A673 (cell line): ENCODE measurements at regions not wholly inside any gene's neighbourhood (a gene's known extent, or its start where the extent isn't known, plus 50 kb on each side); places are given as distances from the start of the nearest gene placed in this dataset.

Experiments used
- BruUV-seq: library from RNA; stranded (reverse); fragments of 400-500 nt; replicated peaks from 2 replicates; lab custom pipeline; 2021; lab: Mats Ljungman, UMichigan
- CTCF ChIA-PET: fragments of 300-600 bp; sonication (Branson Sonifier 250); formaldehyde crosslinking; loops from one replicate; lab custom pipeline; 2022; ENCODE audit warnings: antibody characterized with exemption; lab: Charles Lee
- POLR2A ChIA-PET: fragments of 300-600 bp; sonication (Branson Sonifier 250); formaldehyde crosslinking; loops from one replicate; lab custom pipeline; 2022; ENCODE audit warnings: antibody characterized with exemption; ENCODE audit not compliant: low non-redundant PET; lab: Charles Lee
- DNase-seq: peaks from one replicate; pipeline ENCODE4 v3.0.0-alpha.2; 2015; ENCODE audit warnings: low spot score
- H3K27ac ChIP-seq: fragments of 200-600 bp; sonication (generic); 2 replicates; pipeline ENCODE4 v1.5.1; 2016; ENCODE audit warnings: mixed run types, low read depth, mild to moderate bottlenecking, mixed read lengths, antibody characterized with exemption, low read length; ENCODE audit not compliant: poor library complexity, severe bottlenecking
- H3K27me3 ChIP-seq: fragments of 200-600 bp; sonication (generic); replicated peaks from 2 replicates; pipeline ENCODE4 v1.6.1; 2017; ENCODE audit warnings: mixed run types, low read depth, mild to moderate bottlenecking, mixed read lengths, antibody characterized with exemption, low read length; ENCODE audit not compliant: insufficient read depth, poor library complexity
- H3K36me3 ChIP-seq: fragments of 200-600 bp; sonication (generic); 2 replicates; pipeline ENCODE4 v1.6.1; 2016; ENCODE audit warnings: mixed run types, mild to moderate bottlenecking, mixed read lengths, antibody characterized with exemption, low read length; ENCODE audit not compliant: insufficient read depth, poor library complexity, severe bottlenecking
- H3K4me1 ChIP-seq: fragments of 200-600 bp; sonication (generic); 2 replicates; pipeline ENCODE4 v1.6.1; 2017; ENCODE audit warnings: mixed run types, mild to moderate bottlenecking, mixed read lengths, antibody characterized with exemption, low read length; ENCODE audit not compliant: insufficient read depth, poor library complexity, severe bottlenecking
- H3K4me3 ChIP-seq: fragments of 200-600 bp; sonication (generic); 2 replicates; pipeline ENCODE4 v1.5.1; 2016; ENCODE audit warnings: low read depth, mixed run types, mild to moderate bottlenecking, mixed read lengths, low read length; ENCODE audit not compliant: poor library complexity, severe bottlenecking
- H3K9me3 ChIP-seq: fragments of 200-600 bp; sonication (generic); 2 replicates; pipeline ENCODE4 v1.6.1; 2016; ENCODE audit warnings: mixed run types, low read depth, mild to moderate bottlenecking, mixed read lengths, antibody characterized with exemption, low read length; ENCODE audit not compliant: poor library complexity, severe bottlenecking
- CTCF ChIP-seq: fragments of 300-800, 200-600 bp; sonication (generic); conservative IDR thresholded peaks from 2 replicates; pipeline ENCODE4 v1.5.1; 2017; ENCODE audit warnings: low read depth, mild to moderate bottlenecking, antibody characterized with exemption, low read length, moderate library complexity, mixed read lengths
- EZH2 ChIP-seq: fragments of 200-600 bp; sonication (generic); IDR thresholded peaks from 2 replicates; pipeline ENCODE4 v1.6.1; 2017; ENCODE audit warnings: borderline replicate concordance, low read depth, mild to moderate bottlenecking, mixed read lengths, antibody characterized with exemption, low read length; ENCODE audit not compliant: poor library complexity, severe bottlenecking
- intact Hi-C: fragments of 100-400 bp; cut with micrococcal nuclease; formaldehyde crosslinking; loops from one replicate; pipeline ENCODE4 v1.10.0; 2022; ENCODE audit not compliant: unreplicated experiment

- TF ChIP-seq EZH2 (no peak), CTCF (no peak)
- H3K27me3 ChIP-seq = peaks cover 24% of the 10 kb centered on the region
- intact Hi-C loops = no loop called here
- no peaks in the 10 kb centered on the region for H3K4me1 ChIP-seq
- no peaks in the 10 kb centered on the region for H3K36me3 ChIP-seq
- POLR2A ChIA-PET = no interaction called here
- H3K27ac ChIP-seq = no peak overlapping the region
- no TSS peak for BruUV-seq
- CTCF ChIA-PET = no interaction called here
- H3K9me3 ChIP-seq = no peaks in the 10 kb centered on the region
- no peak for DNase-seq
- H3K4me3 ChIP-seq = no peak overlapping the region
Measured at GRCh38 chr7:114214466-114214865, 200.1 kb upstream of the FOXP2 start.

- Histone ChIP-seq H3K36me3 (no peaks in the 10 kb centered on the region), H3K4me1 (no peaks in the 10 kb centered on the region), H3K27me3 (peaks cover 15% of the 10 kb centered on the region), H3K4me3 (no peak overlapping the region), H3K9me3 (no peaks in the 10 kb centered on the region), H3K27ac (no peak overlapping the region)
- intact Hi-C loops = no loop called here
- TF ChIP-seq CTCF (no peak), EZH2 (no peak)
- DNase-seq = no peak
- no TSS peak for BruUV-seq
- CTCF ChIA-PET = no interaction called here
- POLR2A ChIA-PET = no interaction called here
Measured at GRCh38 chr7:114212721-114213429, 201.7 kb upstream of the FOXP2 start.

- H3K27ac ChIP-seq = no peak overlapping the region
- ChIA-PET CTCF (no interaction called here), POLR2A (no interaction called here)
- intact Hi-C loops = no loop called here
- TF ChIP-seq EZH2 (no peak), CTCF (no peak)
- BruUV-seq = no TSS peak
- H3K36me3 ChIP-seq = no peaks in the 10 kb centered on the region
- H3K27me3 ChIP-seq = peaks cover 25% of the 10 kb centered on the region
- H3K9me3 ChIP-seq = no peaks in the 10 kb centered on the region
- no peak overlapping the region for H3K4me3 ChIP-seq
- DNase-seq = no peak
- H3K4me1 ChIP-seq = no peaks in the 10 kb centered on the region
Measured at GRCh38 chr7:114209968-114210367, 204.6 kb upstream of the FOXP2 start.
